ENCODE measurements at regions not wholly inside any gene's neighbourhood (a gene's known extent, or its start where the extent isn't known, plus 50 kb on each side); places are given as distances from the start of the nearest gene placed in this dataset.

DNA sequence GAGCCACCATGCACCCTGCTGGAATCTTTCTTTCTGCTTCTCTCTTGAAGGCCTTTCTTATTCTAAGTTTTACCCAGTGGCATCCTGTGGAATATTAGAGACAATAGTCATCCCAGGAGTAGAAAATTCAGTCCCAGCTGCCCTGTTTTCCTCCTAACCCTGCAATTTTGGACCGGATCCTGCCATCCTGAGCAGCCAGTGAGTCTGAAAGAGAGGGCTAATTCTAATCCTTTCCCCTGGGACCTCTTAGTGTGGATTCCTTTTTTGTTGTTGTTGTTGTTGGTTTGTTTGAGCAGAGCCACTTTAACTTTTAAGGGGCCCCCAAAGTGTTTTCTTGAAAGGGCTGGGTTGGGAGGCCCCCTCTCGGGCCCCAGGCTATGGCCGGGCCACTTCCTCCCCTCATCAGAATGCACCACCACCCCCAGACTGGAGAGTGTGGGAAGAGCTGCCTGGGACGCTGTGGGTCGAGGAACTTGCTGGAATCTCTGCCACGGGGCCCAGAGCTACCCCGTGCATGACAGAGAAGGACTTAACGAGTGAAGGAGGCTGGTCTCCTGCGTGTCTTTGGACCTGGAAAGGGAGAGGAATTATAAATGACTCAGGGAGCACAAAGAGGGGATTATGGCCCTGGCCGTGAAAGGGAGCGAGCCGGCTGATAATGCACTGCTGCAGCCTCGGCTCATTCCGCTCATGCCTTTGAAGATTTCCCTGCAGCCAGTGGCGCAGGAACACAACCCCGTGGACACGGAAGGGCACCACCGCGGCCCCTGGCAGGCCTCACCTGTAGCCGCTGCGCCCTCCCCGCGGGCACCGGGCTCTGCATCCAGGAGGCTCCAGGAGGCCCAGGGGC, 81.0 kb upstream of the AKT3 start (continued):
- TF ChIP-seq, protein P1, sequence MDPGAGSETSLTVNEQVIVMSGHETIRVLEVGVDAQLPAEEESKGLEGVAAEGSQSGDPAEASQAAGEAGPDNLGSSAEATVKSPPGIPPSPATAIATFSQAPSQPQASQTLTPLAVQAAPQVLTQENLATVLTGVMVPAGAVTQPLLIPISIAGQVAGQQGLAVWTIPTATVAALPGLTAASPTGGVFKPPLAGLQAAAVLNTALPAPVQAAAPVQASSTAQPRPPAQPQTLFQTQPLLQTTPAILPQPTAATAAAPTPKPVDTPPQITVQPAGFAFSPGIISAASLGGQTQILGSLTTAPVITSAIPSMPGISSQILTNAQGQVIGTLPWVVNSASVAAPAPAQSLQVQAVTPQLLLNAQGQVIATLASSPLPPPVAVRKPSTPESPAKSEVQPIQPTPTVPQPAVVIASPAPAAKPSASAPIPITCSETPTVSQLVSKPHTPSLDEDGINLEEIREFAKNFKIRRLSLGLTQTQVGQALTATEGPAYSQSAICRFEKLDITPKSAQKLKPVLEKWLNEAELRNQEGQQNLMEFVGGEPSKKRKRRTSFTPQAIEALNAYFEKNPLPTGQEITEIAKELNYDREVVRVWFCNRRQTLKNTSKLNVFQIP (CRISPR knock-in tag; IDR thresholded peaks at IDR 0.05; ENCODE audit: borderline replicate concordance, low read depth): no peak
- TF ChIP-seq ZNF8 (CRISPR knock-in tag; IDR thresholded peaks at IDR 0.05) (no peak), ZFP30 (CRISPR knock-in tag; IDR thresholded peaks at IDR 0.05) (no peak), GLIS3 (CRISPR knock-in tag; IDR thresholded peaks at IDR 0.05) (no peak)

DNA sequence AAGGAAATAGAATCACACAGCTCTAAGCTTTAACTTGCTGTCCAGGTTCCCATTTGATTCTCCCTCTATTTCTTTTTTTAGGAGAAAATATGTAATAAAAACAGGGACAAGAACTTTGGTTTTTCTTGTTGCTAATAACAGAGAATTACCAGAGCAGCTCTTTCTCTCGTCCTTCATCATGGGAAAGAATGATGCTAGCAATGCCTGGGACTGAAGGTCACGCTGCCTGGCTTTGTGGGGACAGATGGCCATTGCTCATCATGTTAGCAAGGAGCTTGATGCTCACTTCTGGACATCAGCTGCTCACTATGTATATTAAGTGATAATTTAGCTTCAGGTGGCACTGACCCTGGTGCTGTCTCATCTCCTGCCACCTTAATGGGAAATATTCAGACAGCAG, 77.3 kb upstream of the AKT3 start:
- no peak for ATAC-seq
- TF ChIP-seq TOX (CRISPR knock-in tag; IDR thresholded peaks at IDR 0.05; ENCODE audit: borderline replicate concordance) (no peak), OSR1 (CRISPR knock-in tag; IDR thresholded peaks at IDR 0.05) (no peak), ZNF565 (CRISPR knock-in tag; conservative IDR thresholded peaks at IDR 0.05; ENCODE audit: low read depth) (no peak), BACH2 (CRISPR knock-in tag; IDR thresholded peaks at IDR 0.05; ENCODE audit: borderline replicate concordance) (no peak), ESRRG (CRISPR knock-in tag; IDR thresholded peaks at IDR 0.05) (no peak), ARNTL (CRISPR knock-in tag; IDR thresholded peaks at IDR 0.05; ENCODE audit: borderline replicate concordance, low read depth) (no peak), CSDC2 (CRISPR knock-in tag; IDR thresholded peaks at IDR 0.05) (no peak), ZFP3 (CRISPR knock-in tag; IDR thresholded peaks at IDR 0.05) (no peak), ZC3H10 (CRISPR knock-in tag; IDR thresholded peaks at IDR 0.05) (no peak), GLIS3 (CRISPR knock-in tag; IDR thresholded peaks at IDR 0.05) (no peak), TCF4 (CRISPR knock-in tag; IDR thresholded peaks at IDR 0.05; ENCODE audit: borderline replicate concordance) (no peak), PPARA (CRISPR knock-in tag; IDR thresholded peaks at IDR 0.05; ENCODE audit: borderline replicate concordance) (no peak), ZNF8 (CRISPR knock-in tag; IDR thresholded peaks at IDR 0.05) (no peak)
- TF ChIP-seq, protein P2, sequence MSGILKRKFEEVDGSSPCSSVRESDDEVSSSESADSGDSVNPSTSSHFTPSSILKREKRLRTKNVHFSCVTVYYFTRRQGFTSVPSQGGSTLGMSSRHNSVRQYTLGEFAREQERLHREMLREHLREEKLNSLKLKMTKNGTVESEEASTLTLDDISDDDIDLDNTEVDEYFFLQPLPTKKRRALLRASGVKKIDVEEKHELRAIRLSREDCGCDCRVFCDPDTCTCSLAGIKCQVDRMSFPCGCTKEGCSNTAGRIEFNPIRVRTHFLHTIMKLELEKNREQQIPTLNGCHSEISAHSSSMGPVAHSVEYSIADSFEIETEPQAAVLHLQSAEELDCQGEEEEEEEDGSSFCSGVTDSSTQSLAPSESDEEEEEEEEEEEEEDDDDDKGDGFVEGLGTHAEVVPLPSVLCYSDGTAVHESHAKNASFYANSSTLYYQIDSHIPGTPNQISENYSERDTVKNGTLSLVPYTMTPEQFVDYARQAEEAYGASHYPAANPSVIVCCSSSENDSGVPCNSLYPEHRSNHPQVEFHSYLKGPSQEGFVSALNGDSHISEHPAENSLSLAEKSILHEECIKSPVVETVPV (CRISPR knock-in tag; IDR thresholded peaks at IDR 0.05): no peak
- TF ChIP-seq, protein P1 (CRISPR knock-in tag; IDR thresholded peaks at IDR 0.05; ENCODE audit: borderline replicate concordance, low read depth): no peak
- TF ChIP-seq, protein P3, sequence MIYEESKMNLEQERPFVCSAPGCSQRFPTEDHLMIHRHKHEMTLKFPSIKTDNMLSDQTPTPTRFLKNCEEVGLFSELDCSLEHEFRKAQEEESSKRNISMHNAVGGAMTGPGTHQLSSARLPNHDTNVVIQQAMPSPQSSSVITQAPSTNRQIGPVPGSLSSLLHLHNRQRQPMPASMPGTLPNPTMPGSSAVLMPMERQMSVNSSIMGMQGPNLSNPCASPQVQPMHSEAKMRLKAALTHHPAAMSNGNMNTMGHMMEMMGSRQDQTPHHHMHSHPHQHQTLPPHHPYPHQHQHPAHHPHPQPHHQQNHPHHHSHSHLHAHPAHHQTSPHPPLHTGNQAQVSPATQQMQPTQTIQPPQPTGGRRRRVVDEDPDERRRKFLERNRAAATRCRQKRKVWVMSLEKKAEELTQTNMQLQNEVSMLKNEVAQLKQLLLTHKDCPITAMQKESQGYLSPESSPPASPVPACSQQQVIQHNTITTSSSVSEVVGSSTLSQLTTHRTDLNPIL (CRISPR knock-in tag; IDR thresholded peaks at IDR 0.05; ENCODE audit: low read depth): no peak
- TF ChIP-seq, protein P4, sequence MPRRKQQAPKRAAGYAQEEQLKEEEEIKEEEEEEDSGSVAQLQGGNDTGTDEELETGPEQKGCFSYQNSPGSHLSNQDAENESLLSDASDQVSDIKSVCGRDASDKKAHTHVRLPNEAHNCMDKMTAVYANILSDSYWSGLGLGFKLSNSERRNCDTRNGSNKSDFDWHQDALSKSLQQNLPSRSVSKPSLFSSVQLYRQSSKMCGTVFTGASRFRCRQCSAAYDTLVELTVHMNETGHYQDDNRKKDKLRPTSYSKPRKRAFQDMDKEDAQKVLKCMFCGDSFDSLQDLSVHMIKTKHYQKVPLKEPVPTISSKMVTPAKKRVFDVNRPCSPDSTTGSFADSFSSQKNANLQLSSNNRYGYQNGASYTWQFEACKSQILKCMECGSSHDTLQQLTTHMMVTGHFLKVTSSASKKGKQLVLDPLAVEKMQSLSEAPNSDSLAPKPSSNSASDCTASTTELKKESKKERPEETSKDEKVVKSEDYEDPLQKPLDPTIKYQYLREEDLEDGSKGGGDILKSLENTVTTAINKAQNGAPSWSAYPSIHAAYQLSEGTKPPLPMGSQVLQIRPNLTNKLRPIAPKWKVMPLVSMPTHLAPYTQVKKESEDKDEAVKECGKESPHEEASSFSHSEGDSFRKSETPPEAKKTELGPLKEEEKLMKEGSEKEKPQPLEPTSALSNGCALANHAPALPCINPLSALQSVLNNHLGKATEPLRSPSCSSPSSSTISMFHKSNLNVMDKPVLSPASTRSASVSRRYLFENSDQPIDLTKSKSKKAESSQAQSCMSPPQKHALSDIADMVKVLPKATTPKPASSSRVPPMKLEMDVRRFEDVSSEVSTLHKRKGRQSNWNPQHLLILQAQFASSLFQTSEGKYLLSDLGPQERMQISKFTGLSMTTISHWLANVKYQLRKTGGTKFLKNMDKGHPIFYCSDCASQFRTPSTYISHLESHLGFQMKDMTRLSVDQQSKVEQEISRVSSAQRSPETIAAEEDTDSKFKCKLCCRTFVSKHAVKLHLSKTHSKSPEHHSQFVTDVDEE (CRISPR knock-in tag; IDR thresholded peaks at IDR 0.05): no peak

DNA sequence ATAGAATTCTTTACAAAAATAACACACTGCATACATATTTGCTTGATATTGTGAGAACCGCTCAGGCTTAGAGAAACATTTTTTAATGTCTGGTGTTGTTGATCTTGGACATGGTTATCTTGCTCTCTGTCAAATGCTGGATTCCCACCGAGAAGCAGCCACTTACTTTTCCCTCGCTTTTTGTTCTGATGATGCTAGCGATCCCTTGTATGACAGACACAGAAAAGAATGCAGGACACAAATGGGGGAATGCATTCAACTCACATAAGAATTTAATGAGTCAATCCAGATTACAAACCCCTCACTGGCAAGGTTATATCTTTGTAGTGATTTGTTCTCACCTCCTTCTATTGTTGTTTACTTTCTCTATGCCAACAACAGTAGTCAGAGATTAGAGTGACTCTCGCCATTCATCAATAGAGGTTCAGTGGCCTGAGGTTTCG, 76.8 kb upstream of the AKT3 start:
- TF ChIP-seq, protein P3 (CRISPR knock-in tag; IDR thresholded peaks at IDR 0.05; ENCODE audit: low read depth): no peak
- TF ChIP-seq, protein P5, sequence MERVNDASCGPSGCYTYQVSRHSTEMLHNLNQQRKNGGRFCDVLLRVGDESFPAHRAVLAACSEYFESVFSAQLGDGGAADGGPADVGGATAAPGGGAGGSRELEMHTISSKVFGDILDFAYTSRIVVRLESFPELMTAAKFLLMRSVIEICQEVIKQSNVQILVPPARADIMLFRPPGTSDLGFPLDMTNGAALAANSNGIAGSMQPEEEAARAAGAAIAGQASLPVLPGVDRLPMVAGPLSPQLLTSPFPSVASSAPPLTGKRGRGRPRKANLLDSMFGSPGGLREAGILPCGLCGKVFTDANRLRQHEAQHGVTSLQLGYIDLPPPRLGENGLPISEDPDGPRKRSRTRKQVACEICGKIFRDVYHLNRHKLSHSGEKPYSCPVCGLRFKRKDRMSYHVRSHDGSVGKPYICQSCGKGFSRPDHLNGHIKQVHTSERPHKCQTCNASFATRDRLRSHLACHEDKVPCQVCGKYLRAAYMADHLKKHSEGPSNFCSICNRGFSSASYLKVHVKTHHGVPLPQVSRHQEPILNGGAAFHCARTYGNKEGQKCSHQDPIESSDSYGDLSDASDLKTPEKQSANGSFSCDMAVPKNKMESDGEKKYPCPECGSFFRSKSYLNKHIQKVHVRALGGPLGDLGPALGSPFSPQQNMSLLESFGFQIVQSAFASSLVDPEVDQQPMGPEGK (CRISPR knock-in tag; IDR thresholded peaks at IDR 0.05; ENCODE audit: borderline replicate concordance): 0 out of 2 replicates have a peak, but pooled peaks have one; percentile 10
- ATAC-seq: peak; percentile 79

Data from SK-N-SH treated with all-trans-retinoic acid at 6 μM for 48 hours (cell line).